H1 (cell line): ENCODE measurements at regions not wholly inside any gene's neighbourhood (a gene's known extent, or its start where the extent isn't known, plus 50 kb on each side); places are given as distances from the start of the nearest gene placed in this dataset.

Experiments used
- CTCF ChIA-PET: fragments of 300-600 bp; sonication (Branson Sonifier 250); formaldehyde crosslinking; loops from one replicate; lab custom pipeline; 2021; ENCODE audit not compliant: partially characterized antibody; lab: Charles Lee
- POLR2A ChIA-PET: fragments of 300-600 bp; sonication (Branson Sonifier 250); formaldehyde crosslinking; loops from one replicate; lab custom pipeline; 2021; ENCODE audit warnings: inconsistent platforms; ENCODE audit not compliant: partially characterized antibody; lab: Charles Lee
- DNase-seq, 2 experiments: peaks; one replicate each; pipeline versions ENCODE4 v3.0.0 to v3.0.0-alpha.2; 2010 to 2022; ENCODE audit warnings: low spot score in 2 of 2, low read depth in 1 of 2, mixed read lengths in 1 of 2
- FAIRE-seq: peaks from 2 replicates; lab custom pipeline; 2011; peaks lifted over from hg19 to GRCh38; lab: Jason Lieb, UNC
- H2AFZ ChIP-seq: 2 replicates; pipeline ENCODE4 v1.8.1; 2012; ENCODE audit warnings: low read length, inconsistent platforms
- H2AK5ac ChIP-seq: 2 replicates; pipeline ENCODE4 v1.6.1; 2013; ENCODE audit warnings: low read depth, low read length
- H2BK120ac ChIP-seq: replicated peaks from 2 replicates; pipeline ENCODE3; 2013; ENCODE audit warnings: low read depth, low read length, inconsistent platforms
- H2BK12ac ChIP-seq: 2 replicates; pipeline ENCODE4 v1.6.1; 2013; ENCODE audit warnings: low read depth, low read length
- H2BK15ac ChIP-seq: 2 replicates; pipeline ENCODE4 v1.6.1; 2013; ENCODE audit warnings: low read length
- H2BK20ac ChIP-seq: 2 replicates; pipeline ENCODE4 v1.6.1; 2013; ENCODE audit warnings: low read length
- H2BK5ac ChIP-seq: 2 replicates; pipeline ENCODE4 v1.6.1; 2013; ENCODE audit warnings: low read depth, low read length
- H3K14ac ChIP-seq: 2 replicates; pipeline ENCODE4 v1.6.1; 2013; ENCODE audit warnings: inconsistent platforms; ENCODE audit not compliant: insufficient read length
- H3K18ac ChIP-seq: 2 replicates; pipeline ENCODE4 v1.6.1; 2013; ENCODE audit warnings: low read length; ENCODE audit errors: extremely low read depth
- H3K23ac ChIP-seq: 2 replicates; pipeline ENCODE4 v1.6.1; 2013; ENCODE audit warnings: inconsistent platforms; ENCODE audit not compliant: insufficient read length
- H3K23me2 ChIP-seq: 2 replicates; pipeline ENCODE4 v1.6.1; 2013; ENCODE audit warnings: low read depth, low read length
- H3K27ac ChIP-seq: 2 replicates; pipeline ENCODE4 v1.6.1; 2011; ENCODE audit warnings: low read depth, low read length, inconsistent platforms
- H3K27me3 ChIP-seq, 4 experiments: replicated peaks in 1 of 4; 1 replicate in 1 of 4; 2 replicates in 3 of 4; pipeline versions ENCODE4 v1.6.1 to v1.8.1; 2011 to 2013; ENCODE audit warnings: low read length in 3 of 4, mild to moderate bottlenecking in 3 of 4, inconsistent platforms in 2 of 4, mixed read lengths in 2 of 4, moderate library complexity in 1 of 4; ENCODE audit not compliant: control insufficient read depth in 3 of 4, insufficient read depth in 3 of 4; ENCODE audit errors: extremely low read depth in 1 of 4
- H3K36me3 ChIP-seq, 4 experiments: 2 replicates each; pipeline versions ENCODE4 v1.6.1 to v1.8.1; 2011 to 2013; ENCODE audit warnings: mild to moderate bottlenecking in 4 of 4, low read length in 3 of 4, moderate library complexity in 2 of 4, control low read depth in 1 of 4, inconsistent platforms in 1 of 4; ENCODE audit not compliant: insufficient read depth in 4 of 4, control insufficient read depth in 2 of 4
- H3K4ac ChIP-seq: replicated peaks from 2 replicates; pipeline ENCODE3; 2013; ENCODE audit warnings: low read length, low read depth, mixed read lengths, inconsistent platforms; ENCODE audit not compliant: insufficient read length
- H3K4me1 ChIP-seq, 4 experiments: replicated peaks in 1 of 4; 1 replicate in 1 of 4; 2 replicates in 3 of 4; pipeline versions ENCODE4 v1.6.1 to v1.8.1; 2011 to 2013; ENCODE audit warnings: low read length in 3 of 4, inconsistent platforms in 2 of 4, mixed read lengths in 1 of 4; ENCODE audit not compliant: insufficient read depth in 4 of 4, control insufficient read depth in 3 of 4
- H3K4me2 ChIP-seq, 2 experiments: 2 replicates each; pipeline versions ENCODE4 v1.6.1 to v1.8.1; 2011 to 2013; ENCODE audit warnings: low read depth in 2 of 2, low read length in 2 of 2, control low read depth in 1 of 2, inconsistent platforms in 1 of 2, mild to moderate bottlenecking in 1 of 2; ENCODE audit not compliant: insufficient read depth in 1 of 2
- H3K4me3 ChIP-seq, 4 experiments: fragments of 200-600, 300-600 bp in 1 of 4; sonication (generic), shearing (Covaris generic), sonication (Bioruptor Twin) in 1 of 4; 2 replicates each; pipeline versions ENCODE4 v1.5.1 to v1.8.1; 2011 to 2016; ENCODE audit warnings: low read length in 4 of 4, low read depth in 3 of 4, control low read depth in 2 of 4, inconsistent platforms in 2 of 4, mild to moderate bottlenecking in 2 of 4, mixed read lengths in 1 of 4, moderate library complexity in 1 of 4; ENCODE audit not compliant: insufficient read depth in 2 of 4; ENCODE audit errors: extremely low read depth in 1 of 4
- H3K56ac ChIP-seq: replicated peaks from 2 replicates; pipeline ENCODE3; 2013; ENCODE audit warnings: low read depth, mild to moderate bottlenecking, mixed read lengths, low read length, inconsistent platforms; ENCODE audit not compliant: insufficient read length
- H3K79me1 ChIP-seq: 2 replicates; pipeline ENCODE4 v1.6.1; 2013; ENCODE audit warnings: low read depth, low read length, control low read depth
- H3K79me2 ChIP-seq, 2 experiments: 2 replicates each; pipeline versions ENCODE4 v1.6.1 to v1.8.1; 2012 to 2013; ENCODE audit warnings: low read length in 2 of 2, mild to moderate bottlenecking in 2 of 2, inconsistent platforms in 1 of 2; ENCODE audit not compliant: insufficient read depth in 2 of 2, control insufficient read depth in 1 of 2
- H3K9ac ChIP-seq, 4 experiments: replicated peaks in 1 of 4; 1 replicate in 1 of 4; 2 replicates in 3 of 4; pipeline versions ENCODE4 v1.6.1 to v1.8.1; 2011 to 2013; ENCODE audit warnings: low read depth in 3 of 4, low read length in 3 of 4, control low read depth in 2 of 4, mild to moderate bottlenecking in 2 of 4, moderate library complexity in 2 of 4, inconsistent platforms in 1 of 4; ENCODE audit errors: extremely low read depth in 1 of 4
- H3K9me3 ChIP-seq, 2 experiments: 2 replicates each; pipeline versions ENCODE4 v1.6.1 to v1.8.1; 2012 to 2013; ENCODE audit warnings: mild to moderate bottlenecking in 2 of 2, moderate library complexity in 2 of 2, control low read depth in 1 of 2, inconsistent platforms in 1 of 2, low read depth in 1 of 2, low read length in 1 of 2, mixed read lengths in 1 of 2; ENCODE audit not compliant: insufficient read depth in 2 of 2
- H4K20me1 ChIP-seq, 2 experiments: replicated peaks in 1 of 2; 2 replicates each; pipeline versions ENCODE3 to v1.8.1; 2011 to 2013; ENCODE audit warnings: inconsistent platforms in 2 of 2, low read length in 2 of 2, mild to moderate bottlenecking in 1 of 2; ENCODE audit not compliant: insufficient read depth in 2 of 2, control insufficient read depth in 1 of 2
- H4K5ac ChIP-seq: 2 replicates; pipeline ENCODE4 v1.6.1; 2013; ENCODE audit warnings: low read length, low read depth, mixed read lengths, inconsistent platforms; ENCODE audit not compliant: insufficient read length
- H4K8ac ChIP-seq: 2 replicates; pipeline ENCODE4 v1.8.0; 2013; ENCODE audit warnings: mild to moderate bottlenecking, moderate library complexity, low read length, inconsistent platforms; ENCODE audit not compliant: insufficient read depth; ENCODE audit errors: extremely low read depth
- H4K91ac ChIP-seq: replicated peaks from 2 replicates; pipeline ENCODE3; 2013; ENCODE audit warnings: low read length, mixed read lengths, inconsistent platforms; ENCODE audit not compliant: insufficient read length
- ASH2L ChIP-seq: fragments of 200-600, 300-600 bp; sonication (generic); IDR thresholded peaks from one replicate; pipeline ENCODE4 v1.7.1; 2017; ENCODE audit warnings: low read length
- BACH1 ChIP-seq: IDR thresholded peaks from 2 replicates; pipeline ENCODE4 v1.6.1; 2012; ENCODE audit warnings: low read length, improper control_type of control experiment
- BCL11A ChIP-seq, 2 experiments: IDR thresholded peaks; one replicate each; pipeline ENCODE4 v1.6.1; 2011; ENCODE audit warnings: low read depth in 2 of 2, low read length in 2 of 2, mild to moderate bottlenecking in 2 of 2
- CBX5 ChIP-seq: fragments of 300-800, 300-1000 bp; sonication (generic); IDR thresholded peaks from 2 replicates; pipeline ENCODE4 v1.7.1; 2016; ENCODE audit warnings: antibody characterized with exemption, low read length, low read depth
- E2F6 ChIP-seq: IDR thresholded peaks from 2 replicates; pipeline ENCODE4 v1.6.1; 2012; ENCODE audit warnings: inconsistent platforms
- EGR1 ChIP-seq: IDR thresholded peaks from 2 replicates; pipeline ENCODE4 v1.6.1; 2011; ENCODE audit warnings: low read depth, low read length, borderline replicate concordance
- GABPA ChIP-seq: IDR thresholded peaks from 2 replicates; pipeline ENCODE4 v1.6.1; 2011; ENCODE audit warnings: mild to moderate bottlenecking, low read length, moderate library complexity, borderline replicate concordance; ENCODE audit not compliant: insufficient read depth
- MAX ChIP-seq: IDR thresholded peaks from 2 replicates; pipeline ENCODE4 v1.6.1; 2012; ENCODE audit warnings: inconsistent platforms
- NRF1 ChIP-seq: IDR thresholded peaks from 2 replicates; pipeline ENCODE4 v1.6.1; 2011; ENCODE audit warnings: mild to moderate bottlenecking, low read depth, low read length, improper control_type of control experiment
- PHF8 ChIP-seq: fragments of 200-600 bp; sonication (generic); conservative IDR thresholded peaks from 2 replicates; pipeline ENCODE4 v1.7.1; 2012; ENCODE audit warnings: low read depth, mild to moderate bottlenecking, inconsistent platforms, low read length, moderate library complexity
- POLR2A ChIP-seq, 2 experiments: IDR thresholded peaks; 1 replicate in 1 of 2; 2 replicates in 1 of 2; pipeline ENCODE4 v1.6.1; 2011; ENCODE audit warnings: low read depth in 2 of 2, low read length in 2 of 2, mild to moderate bottlenecking in 2 of 2; ENCODE audit errors: control extremely low read depth in 1 of 2
- POU5F1 ChIP-seq: IDR thresholded peaks from 2 replicates; pipeline ENCODE4 v1.6.1; 2011; ENCODE audit warnings: low read depth, mild to moderate bottlenecking, low read length, moderate library complexity
- RFX5 ChIP-seq: IDR thresholded peaks from 2 replicates; pipeline ENCODE4 v1.6.1; 2011; ENCODE audit warnings: low read depth, low read length, improper control_type of control experiment, borderline replicate concordance
- SP1 ChIP-seq: IDR thresholded peaks from 2 replicates; pipeline ENCODE4 v1.6.1; 2011; ENCODE audit warnings: low read depth, low read length
- SUZ12 ChIP-seq: fragments of 200-600 bp; sonication (generic); IDR thresholded peaks from 2 replicates; pipeline ENCODE4 v1.6.1; 2012; ENCODE audit warnings: mild to moderate bottlenecking, inconsistent platforms, low read length, moderate library complexity, mixed read lengths
- ZNF274 ChIP-seq: IDR thresholded peaks from 2 replicates; pipeline ENCODE4 v1.7.0; 2012; ENCODE audit warnings: low read length, borderline replicate concordance; ENCODE audit errors: extremely low read depth
- WGBS, 2 experiments: shearing (Covaris generic) in 1 of 2; methylation state at CpG; one replicate each; pipeline versions ENCODE4 v1.1.6 to v1.1.7; 2013 to 2015; ENCODE audit warnings: low lambda C conversion rate in 2 of 2, mixed read lengths in 2 of 2, inconsistent platforms in 1 of 2, low coverage in 1 of 2, missing lambda C conversion rate in 1 of 2; ENCODE audit not compliant: insufficient replicate concordance in 2 of 2, insufficient coverage in 1 of 2, insufficient read length in 1 of 2; ENCODE audit errors: extremely low coverage in 1 of 2, missing lambda C conversion rate in 1 of 2; 5-methylcytosine and 5-hydroxymethylcytosine counted together

GRCh38 chr13:89212186-89212585, 1541.0 kb downstream of the SLITRK5 start:
- Histone ChIP-seq H3K27ac (no peak overlapping the region), H3K23ac (no peak overlapping the region), H3K9ac (no peak overlapping the region), H2BK15ac (no peak overlapping the region), H3K4me1 (no peaks in the 10 kb centered on the region), H4K91ac (no peak overlapping the region), H2BK12ac (no peak overlapping the region), H3K4ac (no peak overlapping the region), H3K79me2 (no peaks in the 10 kb centered on the region), H3K4me2 (no peak overlapping the region), H3K14ac (no peak overlapping the region), H2BK5ac (no peak overlapping the region), H3K79me1 (no peaks in the 10 kb centered on the region), H3K4me3 (no peak overlapping the region), H2BK120ac (no peak overlapping the region), H3K56ac (no peak overlapping the region), H4K5ac (no peak overlapping the region), H3K18ac (no peak overlapping the region), H4K8ac (no peak overlapping the region), H2AFZ (no peak overlapping the region), H3K9me3 (no peaks in the 10 kb centered on the region), H4K20me1 (no peaks in the 10 kb centered on the region), H2BK20ac (no peak overlapping the region), H3K27me3 (no peaks in the 10 kb centered on the region), H3K36me3 (no peaks in the 10 kb centered on the region), H2AK5ac (no peak overlapping the region), H3K23me2 (no peaks in the 10 kb centered on the region)
- FAIRE-seq (no peak), DNase-seq (no peak)
- 95% methylated on average over 1 of the region's 1 CpG; no CpG with 5 or more reads in 1 of the 2 experiments for WGBS, 2 experiments
- CTCF ChIA-PET = no interaction called here
- POLR2A ChIA-PET = no interaction called here
- TF ChIP-seq RFX5 = no peak
- TF ChIP-seq ZNF274 = no peak
- TF ChIP-seq NRF1 = no peak
- TF ChIP-seq E2F6 = no peak
- TF ChIP-seq PHF8 = no peak
- TF ChIP-seq BACH1 = no peak
- TF ChIP-seq BCL11A (IDR thresholded peaks at IDR 0.05; ENCODE audit: low read depth in 2 of 2, low read length in 2 of 2) = no peak
- no peak for TF ChIP-seq SP1
- TF ChIP-seq GABPA = no peak
- no peak for TF ChIP-seq CBX5
- TF ChIP-seq EGR1 = no peak
- TF ChIP-seq POU5F1 = no peak
- TF ChIP-seq ASH2L = no peak
- no peak for TF ChIP-seq MAX
- TF ChIP-seq SUZ12 = no peak
- TF ChIP-seq POLR2A (IDR thresholded peaks at IDR 0.05; ENCODE audit: control extremely low read depth in 1 of 2, low read depth in 2 of 2, low read length in 2 of 2) = no peak
